Omental fat pad (tissue), 3 donors: ENCODE measurements at regions not wholly inside any gene's neighbourhood (a gene's known extent, or its start where the extent isn't known, plus 50 kb on each side); places are given as distances from the start of the nearest gene placed in this dataset.

Experiments used
- ATAC-seq: fragments of 150-250 bp; one replicate; pipeline ENCODE4 v1.9.1; 2016; ENCODE audit warnings: mild to moderate bottlenecking, moderate library complexity; ENCODE audit not compliant: low FRiP score
- DNase-seq: peaks from one replicate; pipeline ENCODE4 v3.0.0-alpha.2; 2019; ENCODE audit warnings: low spot score
- CTCF ChIP-seq, 3 donors: fragments of 450-650 bp; IDR thresholded peaks; one replicate each; pipeline ENCODE4 v1.5.1; 2016 to 2017; ENCODE audit warnings: antibody characterized with exemption in 3 of 3, mild to moderate bottlenecking in 3 of 3, moderate library complexity in 2 of 3

DNA sequence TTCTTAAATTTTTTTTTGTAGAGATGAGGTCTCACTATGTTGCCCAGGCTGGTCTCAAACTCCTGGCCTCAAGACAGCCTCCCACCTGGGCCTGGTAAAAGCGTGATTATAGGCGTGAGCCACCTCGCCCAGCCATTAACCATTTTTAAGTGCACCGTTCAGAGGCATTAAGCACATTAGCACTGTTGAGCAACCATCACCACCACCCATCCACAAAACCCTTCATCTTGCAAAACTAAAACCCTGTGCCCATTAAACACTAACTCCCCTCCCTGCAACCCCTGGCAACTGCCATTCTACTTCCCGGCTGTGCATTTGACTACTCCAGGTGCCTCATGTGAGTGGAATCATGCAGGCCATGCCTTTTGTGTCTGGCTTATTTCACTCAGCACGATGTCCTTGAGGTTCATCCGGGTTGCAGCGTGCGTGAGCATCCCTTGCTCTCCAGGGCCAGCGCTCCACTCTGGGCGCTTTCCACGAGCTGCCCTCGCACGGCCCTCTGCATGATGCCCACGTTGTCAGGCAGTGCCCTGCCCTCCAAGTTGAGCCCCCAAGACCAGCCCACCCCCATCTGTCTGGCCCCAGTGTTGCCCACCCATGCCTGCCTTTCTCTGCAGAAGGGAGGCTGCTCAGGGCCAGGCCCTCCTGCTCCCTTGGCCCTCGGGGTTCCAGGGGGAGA, 63.0 kb upstream of the GLI2 start:
- TF ChIP-seq CTCF (IDR thresholded peaks at IDR 0.05) = no peak
- no peak for ATAC-seq
- DNase-seq = no peak

DNA sequence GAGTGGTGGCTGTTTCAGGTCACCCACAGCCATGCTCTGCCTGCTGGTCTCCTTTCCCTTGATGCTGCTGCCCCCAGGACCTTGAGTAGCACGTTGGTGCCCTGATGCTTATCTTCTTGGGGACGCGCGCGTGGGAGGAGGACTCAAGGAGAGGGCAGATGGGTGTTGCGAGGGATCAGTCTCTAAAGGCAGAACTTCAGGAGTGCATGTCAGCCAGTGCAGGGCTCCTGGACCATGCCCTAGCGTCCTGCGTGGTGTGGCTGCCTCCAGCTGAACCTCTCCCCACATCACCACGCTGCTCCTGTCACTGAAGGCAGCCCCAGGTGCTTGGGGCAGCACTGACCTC, 62.5 kb upstream of the GLI2 start:
- TF ChIP-seq CTCF (IDR thresholded peaks at IDR 0.05) = no peak
- ATAC-seq (no peak), DNase-seq (no peak)

- no peak for TF ChIP-seq CTCF (IDR thresholded peaks at IDR 0.05)
- DNase-seq = no peak
- no peak for ATAC-seq
These were observed 62.1 kb upstream of the GLI2 start for GRCh38 chr2:120673571-120674061.

DNA sequence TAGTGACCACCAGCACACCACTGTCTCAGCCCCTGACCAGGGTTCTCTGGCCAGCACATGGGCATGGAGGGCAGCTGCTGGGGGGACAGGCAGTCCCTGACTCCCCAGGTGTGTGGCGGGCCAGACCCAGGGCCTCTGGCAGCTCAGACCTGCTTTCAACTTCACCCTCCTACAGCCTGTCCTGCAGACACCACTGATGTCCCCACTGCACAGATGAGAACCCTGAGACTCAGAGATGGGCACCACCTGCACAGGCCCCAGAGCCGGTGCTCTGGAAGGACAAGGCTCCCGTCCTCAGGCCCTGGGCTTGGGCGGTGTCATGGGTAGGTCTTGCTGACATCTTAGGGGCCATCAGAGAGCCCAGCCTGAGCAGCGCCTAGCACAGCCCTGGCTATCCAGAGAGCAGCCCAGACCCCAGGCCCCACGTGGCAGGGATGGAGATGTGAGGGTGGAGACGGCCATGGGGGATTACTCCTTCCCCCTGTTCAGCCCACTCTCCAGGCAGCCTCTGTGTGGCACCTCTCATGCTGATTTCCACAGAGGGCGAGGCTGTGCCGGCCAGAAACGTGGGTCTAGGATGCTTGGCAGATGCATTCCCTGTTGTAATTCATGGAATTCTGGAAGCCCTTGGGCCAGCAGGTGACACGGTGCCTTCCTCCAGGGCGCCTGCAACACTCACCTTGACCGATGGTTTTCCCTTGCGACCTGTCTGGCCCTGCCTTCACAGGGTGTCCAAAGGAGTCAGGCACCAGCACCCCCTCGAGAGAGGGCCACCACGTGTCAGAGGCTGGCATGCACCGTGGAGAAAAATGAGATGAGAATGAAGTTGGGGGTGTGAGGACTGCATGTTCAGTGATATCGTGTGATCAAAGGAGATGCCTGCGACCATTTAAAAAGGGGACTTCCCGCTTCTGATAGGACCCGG, 61.2 kb upstream of the GLI2 start:
- no peak for ATAC-seq
- TF ChIP-seq CTCF (IDR thresholded peaks at IDR 0.05) = no peak
- DNase-seq = no peak

GRCh38 chr2:120675460-120676130, 60.1 kb upstream of the GLI2 start:
- DNase-seq (peak; percentile 53), ATAC-seq (no peak)
- TF ChIP-seq CTCF (IDR thresholded peaks at IDR 0.05) = peak in 1 of 3 donors; percentile 10

GRCh38 chr2:120677221-120677620, 58.4 kb upstream of the GLI2 start:
- no peak for TF ChIP-seq CTCF (IDR thresholded peaks at IDR 0.05)
- no peak for DNase-seq
- no peak for ATAC-seq
